ENCODE measurements at regions not wholly inside any gene's neighbourhood (a gene's known extent, or its start where the extent isn't known, plus 50 kb on each side); places are given as distances from the start of the nearest gene placed in this dataset.
A peak's percentile ranks its signal among the peaks of the same experiment; 100 is the strongest.

DNA sequence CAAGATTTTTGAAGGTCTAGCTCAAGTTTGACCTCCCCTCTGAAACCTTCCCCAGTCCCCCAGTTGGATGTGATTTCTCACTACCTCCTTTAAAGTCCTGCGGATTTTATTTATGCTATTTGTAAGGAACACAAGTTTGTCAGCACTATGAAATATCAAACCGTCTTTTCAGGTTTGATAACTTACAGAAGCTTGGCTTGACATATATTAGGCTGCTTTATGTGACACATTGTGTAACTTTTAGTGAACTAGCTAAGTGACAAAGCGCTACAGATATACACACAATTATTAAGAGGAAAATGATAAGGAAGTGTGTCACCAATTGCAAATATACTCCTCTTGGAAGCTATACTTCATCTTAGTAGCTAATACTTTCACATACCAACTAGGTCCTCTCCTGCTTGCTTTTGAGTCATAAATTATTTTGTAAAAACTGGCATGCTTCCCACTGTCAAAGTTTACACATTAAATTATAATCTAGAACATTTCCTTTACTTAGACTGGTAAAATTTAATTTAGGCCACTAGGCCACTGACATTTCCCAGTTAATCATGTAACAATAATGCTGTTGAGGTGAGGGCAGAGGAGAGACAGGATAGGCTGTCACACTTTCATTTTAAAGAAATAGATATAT lies 149.5 kb downstream of the TMTC3 start:
- H3K36me3 Mint-ChIP-seq: peaks cover 2% of the 10 kb centered on the region
- TF ChIP-seq, protein P1, sequence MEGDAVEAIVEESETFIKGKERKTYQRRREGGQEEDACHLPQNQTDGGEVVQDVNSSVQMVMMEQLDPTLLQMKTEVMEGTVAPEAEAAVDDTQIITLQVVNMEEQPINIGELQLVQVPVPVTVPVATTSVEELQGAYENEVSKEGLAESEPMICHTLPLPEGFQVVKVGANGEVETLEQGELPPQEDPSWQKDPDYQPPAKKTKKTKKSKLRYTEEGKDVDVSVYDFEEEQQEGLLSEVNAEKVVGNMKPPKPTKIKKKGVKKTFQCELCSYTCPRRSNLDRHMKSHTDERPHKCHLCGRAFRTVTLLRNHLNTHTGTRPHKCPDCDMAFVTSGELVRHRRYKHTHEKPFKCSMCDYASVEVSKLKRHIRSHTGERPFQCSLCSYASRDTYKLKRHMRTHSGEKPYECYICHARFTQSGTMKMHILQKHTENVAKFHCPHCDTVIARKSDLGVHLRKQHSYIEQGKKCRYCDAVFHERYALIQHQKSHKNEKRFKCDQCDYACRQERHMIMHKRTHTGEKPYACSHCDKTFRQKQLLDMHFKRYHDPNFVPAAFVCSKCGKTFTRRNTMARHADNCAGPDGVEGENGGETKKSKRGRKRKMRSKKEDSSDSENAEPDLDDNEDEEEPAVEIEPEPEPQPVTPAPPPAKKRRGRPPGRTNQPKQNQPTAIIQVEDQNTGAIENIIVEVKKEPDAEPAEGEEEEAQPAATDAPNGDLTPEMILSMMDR (IDR thresholded peaks at IDR 0.05; ENCODE audit: unreplicated experiment): no peak
- no peak overlapping the region for H3K4me3 Mint-ChIP-seq
- no peaks in the 10 kb centered on the region for H3K27me3 Mint-ChIP-seq (ENCODE audit: low read depth)
- H3K27ac Mint-ChIP-seq: no peak overlapping the region
- DNase-seq (ENCODE audit: low spot score in 2 of 2, unreplicated experiment in 2 of 2): no peak
- H3K9me3 Mint-ChIP-seq: peaks cover 19% of the 10 kb centered on the region
- H3K4me1 Mint-ChIP-seq: peaks cover 2% of the 10 kb centered on the region

DNA sequence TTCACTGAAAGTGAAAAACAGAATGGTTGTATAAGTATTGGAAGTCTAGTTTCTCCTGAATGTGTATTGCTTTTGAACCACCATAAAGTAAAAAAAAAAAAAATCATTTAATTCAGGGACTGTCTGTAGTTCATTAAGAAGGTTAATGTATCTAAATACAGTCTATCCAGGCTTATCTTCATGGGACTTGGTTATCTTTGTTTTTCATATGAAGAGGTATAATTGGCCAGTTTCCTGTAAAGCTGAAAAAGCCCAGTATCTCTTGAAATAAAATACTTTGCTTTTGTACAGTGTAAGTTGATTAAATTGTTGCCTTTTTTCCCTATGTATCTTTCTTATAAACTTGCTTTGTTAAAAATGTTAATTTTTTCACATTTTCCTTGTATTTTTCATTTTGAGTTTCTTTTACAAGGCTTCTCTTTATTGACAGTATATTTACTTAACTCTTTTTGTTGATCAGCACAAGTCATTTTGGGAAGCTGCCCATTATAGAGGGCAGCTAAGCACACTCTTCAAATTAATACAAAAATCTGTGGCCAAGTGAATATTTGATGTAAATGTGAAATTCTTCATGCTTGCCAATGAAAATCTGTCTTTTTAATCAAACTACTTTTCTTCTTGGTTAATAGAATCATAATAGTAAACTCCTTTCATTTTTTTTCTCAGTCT lies 156.0 kb downstream of the TMTC3 start:
- Mint-ChIP-seq H3K9me3 (peaks cover 23% of the 10 kb centered on the region), H3K4me3 (no peak overlapping the region), H3K27ac (peak overlapping the region; percentile 57), H3K36me3 (peaks cover 2% of the 10 kb centered on the region), H3K4me1 (peaks cover 17% of the 10 kb centered on the region), H3K27me3 (ENCODE audit: low read depth) (no peaks in the 10 kb centered on the region)
- TF ChIP-seq, protein P1 (IDR thresholded peaks at IDR 0.05; ENCODE audit: unreplicated experiment): no peak
- DNase-seq (ENCODE audit: low spot score in 2 of 2, unreplicated experiment in 2 of 2): no peak

DNA sequence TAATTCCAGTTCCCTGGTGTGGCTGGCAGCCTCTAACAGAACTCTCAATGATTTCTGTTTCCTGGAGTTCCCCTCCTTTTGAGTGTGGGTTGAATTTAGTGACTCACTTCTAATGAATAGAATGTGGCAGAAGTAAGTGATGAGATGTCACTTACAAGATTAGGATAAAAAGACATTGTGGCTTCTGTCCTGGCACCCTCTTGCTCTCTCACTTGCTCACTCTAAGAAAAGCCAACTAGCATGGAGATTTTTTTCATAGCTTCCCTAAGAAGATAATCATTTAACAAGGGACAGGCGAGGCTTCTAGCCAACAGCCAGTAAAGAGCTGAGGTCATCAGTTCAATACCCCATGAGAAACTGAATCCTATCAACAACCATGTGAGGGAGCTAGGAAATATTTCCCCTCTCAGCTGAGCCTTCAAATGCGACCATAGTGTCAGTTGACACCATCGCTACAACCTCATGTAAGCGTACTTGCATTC lies 156.7 kb downstream of the TMTC3 start:
- no peak for DNase-seq (ENCODE audit: low spot score in 2 of 2, unreplicated experiment in 2 of 2)
- TF ChIP-seq, protein P1 (IDR thresholded peaks at IDR 0.05; ENCODE audit: unreplicated experiment): no peak
- peaks cover 17% of the 10 kb centered on the region for H3K4me1 Mint-ChIP-seq
- H3K9me3 Mint-ChIP-seq: peaks cover 19% of the 10 kb centered on the region
- H3K36me3 Mint-ChIP-seq: peaks cover 2% of the 10 kb centered on the region
- no peak overlapping the region for H3K4me3 Mint-ChIP-seq
- no peaks in the 10 kb centered on the region for H3K27me3 Mint-ChIP-seq (ENCODE audit: low read depth)
- H3K27ac Mint-ChIP-seq: peak overlapping the region; percentile 57

DNA sequence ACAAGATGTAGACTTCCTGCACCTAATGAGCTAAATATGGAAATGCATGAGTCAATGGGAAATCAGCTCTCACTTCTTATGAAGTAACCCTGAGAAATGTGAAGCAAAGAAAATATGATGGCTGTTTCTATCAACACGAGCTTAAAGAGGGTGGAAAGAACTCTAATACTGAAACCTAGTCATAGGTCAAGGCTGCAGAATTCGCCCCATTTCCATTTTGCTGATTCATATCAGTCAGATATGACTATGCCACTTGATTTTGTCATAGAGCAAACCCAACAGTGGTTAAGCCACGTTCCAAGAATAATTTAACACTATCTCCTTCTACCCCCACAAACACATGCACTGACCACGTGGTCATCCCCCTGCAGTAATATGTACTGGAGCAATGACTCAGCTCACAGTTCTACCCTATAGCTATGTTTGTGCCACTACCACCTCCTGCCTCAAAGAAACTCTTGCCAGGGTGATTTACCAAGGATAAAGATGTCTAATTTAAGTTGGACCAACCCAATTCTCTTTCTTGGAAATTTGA lies 157.5 kb downstream of the TMTC3 start:
- H3K4me1 Mint-ChIP-seq: peaks cover 17% of the 10 kb centered on the region
- TF ChIP-seq, protein P1 (IDR thresholded peaks at IDR 0.05; ENCODE audit: unreplicated experiment): no peak
- no peak overlapping the region for H3K27ac Mint-ChIP-seq
- no peaks in the 10 kb centered on the region for H3K27me3 Mint-ChIP-seq (ENCODE audit: low read depth)
- H3K9me3 Mint-ChIP-seq: peaks cover 11% of the 10 kb centered on the region
- peaks cover 2% of the 10 kb centered on the region for H3K36me3 Mint-ChIP-seq
- no peak for DNase-seq (ENCODE audit: low spot score in 2 of 2, unreplicated experiment in 2 of 2)
- no peak overlapping the region for H3K4me3 Mint-ChIP-seq

DNA sequence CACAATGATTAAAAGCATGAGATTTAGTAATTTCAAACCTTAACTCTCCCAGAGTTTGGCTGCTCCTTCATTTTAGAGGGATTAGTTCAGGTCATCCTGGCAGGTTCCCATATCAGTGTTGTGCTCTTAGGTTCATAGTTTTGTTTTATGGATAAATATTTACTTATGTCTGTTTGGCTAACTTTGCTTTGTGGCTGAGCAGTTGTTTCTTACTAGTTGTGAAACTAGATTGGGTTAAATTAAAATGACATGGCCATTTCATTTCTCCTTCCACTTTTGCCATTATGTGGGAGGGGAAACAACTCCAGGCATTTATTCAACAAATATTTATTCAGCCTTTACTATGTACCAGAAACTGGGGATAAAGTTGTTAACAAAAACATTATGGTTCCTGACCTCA lies 158.8 kb downstream of the TMTC3 start:
- Mint-ChIP-seq H3K9me3 (peaks cover 4% of the 10 kb centered on the region), H3K27ac (no peak overlapping the region), H3K27me3 (ENCODE audit: low read depth) (no peaks in the 10 kb centered on the region), H3K4me1 (peaks cover 25% of the 10 kb centered on the region), H3K36me3 (no peaks in the 10 kb centered on the region), H3K4me3 (no peak overlapping the region)
- TF ChIP-seq, protein P1 (IDR thresholded peaks at IDR 0.05; ENCODE audit: unreplicated experiment): no peak
- no peak for DNase-seq (ENCODE audit: low spot score in 2 of 2, unreplicated experiment in 2 of 2)
